H9 (cell line): ENCODE measurements at regions not wholly inside any gene's neighbourhood (a gene's known extent, or its start where the extent isn't known, plus 50 kb on each side); places are given as distances from the start of the nearest gene placed in this dataset.
A peak's percentile ranks its signal among the peaks of the same experiment; 100 is the strongest.

Source experiments
- DNase-seq: peaks from one replicate; pipeline ENCODE4 v3.0.0-alpha.2; 2017
- H2AFZ ChIP-seq: one replicate; pipeline ENCODE4 v1.6.1; 2013; ENCODE audit warnings: mild to moderate bottlenecking, low read length, control low read depth, moderate library complexity
- H2AK5ac ChIP-seq: 2 replicates; pipeline ENCODE4 v1.6.1; 2013; ENCODE audit warnings: low read length, control low read depth, mixed read lengths; ENCODE audit not compliant: insufficient read length
- H2BK120ac ChIP-seq: one replicate; pipeline ENCODE4 v1.6.1; 2013; ENCODE audit warnings: low read depth, mild to moderate bottlenecking, low read length, control low read depth, inconsistent platforms; ENCODE audit not compliant: poor library complexity, severe bottlenecking
- H2BK12ac ChIP-seq: 2 replicates; pipeline ENCODE4 v1.6.1; 2013; ENCODE audit warnings: low read length, control low read depth, mixed read lengths, low read depth; ENCODE audit not compliant: insufficient read length
- H2BK15ac ChIP-seq: 2 replicates; pipeline ENCODE4 v1.6.1; 2013; ENCODE audit warnings: low read depth, low read length, control low read depth
- H2BK20ac ChIP-seq: one replicate; pipeline ENCODE4 v1.6.1; 2013; ENCODE audit warnings: low read depth, mild to moderate bottlenecking, low read length, control low read depth, inconsistent platforms; ENCODE audit not compliant: poor library complexity, severe bottlenecking
- H2BK5ac ChIP-seq: 2 replicates; pipeline ENCODE4 v1.6.1; 2013; ENCODE audit warnings: low read length, control low read depth, mixed read lengths; ENCODE audit not compliant: insufficient read length
- H3K14ac ChIP-seq: 2 replicates; pipeline ENCODE4 v1.6.1; 2013; ENCODE audit warnings: low read length, control low read depth; ENCODE audit not compliant: insufficient read depth
- H3K18ac ChIP-seq: 2 replicates; pipeline ENCODE4 v1.6.1; 2013; ENCODE audit warnings: low read depth, mild to moderate bottlenecking, mixed read lengths, low read length, control low read depth; ENCODE audit not compliant: insufficient read length
- H3K23ac ChIP-seq: 2 replicates; pipeline ENCODE4 v1.6.1; 2013; ENCODE audit warnings: low read length, control low read depth, mixed read lengths, low read depth; ENCODE audit not compliant: insufficient read length
- H3K23me2 ChIP-seq: 2 replicates; pipeline ENCODE4 v1.6.1; 2013; ENCODE audit warnings: low read depth, mild to moderate bottlenecking, mixed read lengths, low read length, control low read depth; ENCODE audit not compliant: insufficient read length, poor library complexity, severe bottlenecking
- H3K27ac ChIP-seq: 2 replicates; pipeline ENCODE4 v1.5.1; 2013; ENCODE audit warnings: low read length, control low read depth, mixed read lengths, low read depth; ENCODE audit not compliant: insufficient read length
- H3K27me3 ChIP-seq: 2 replicates; pipeline ENCODE4 v1.6.1; 2013; ENCODE audit warnings: low read length, control low read depth, inconsistent platforms; ENCODE audit not compliant: insufficient read depth
- H3K4ac ChIP-seq: 2 replicates; pipeline ENCODE4 v1.6.1; 2013; ENCODE audit warnings: low read depth, mild to moderate bottlenecking, control low read depth, inconsistent platforms, low read length, moderate library complexity
- H3K4me1 ChIP-seq: 2 replicates; pipeline ENCODE4 v1.6.1; 2013; ENCODE audit warnings: low read length, control low read depth, inconsistent platforms; ENCODE audit not compliant: insufficient read depth
- H3K4me2 ChIP-seq: 2 replicates; pipeline ENCODE4 v1.6.1; 2013; ENCODE audit warnings: low read length, control low read depth, mixed read lengths; ENCODE audit not compliant: insufficient read length, insufficient read depth
- H3K56ac ChIP-seq: 2 replicates; pipeline ENCODE4 v1.6.1; 2013; ENCODE audit warnings: low read depth, mild to moderate bottlenecking, mixed read lengths, low read length, control low read depth; ENCODE audit not compliant: insufficient read length
- H3K79me1 ChIP-seq: 2 replicates; pipeline ENCODE4 v1.6.1; 2013; ENCODE audit warnings: low read depth, mild to moderate bottlenecking, moderate library complexity, low read length, control low read depth, inconsistent platforms; ENCODE audit not compliant: insufficient read depth, poor library complexity, severe bottlenecking
- H3K79me2 ChIP-seq: 2 replicates; pipeline ENCODE4 v1.6.1; 2013; ENCODE audit warnings: low read length, control low read depth, inconsistent platforms; ENCODE audit not compliant: insufficient read depth
- H3K9ac ChIP-seq: 2 replicates; pipeline ENCODE4 v1.6.1; 2013; ENCODE audit warnings: low read length, control low read depth, mixed read lengths; ENCODE audit not compliant: insufficient read length; ENCODE audit errors: extremely low read depth
- H3K9me3 ChIP-seq: one replicate; pipeline ENCODE4 v1.6.1; 2013; ENCODE audit warnings: low read depth, low read length, inconsistent platforms; ENCODE audit not compliant: control insufficient read depth
- H3T11ph ChIP-seq: one replicate; pipeline ENCODE4 v1.6.1; 2013; ENCODE audit warnings: mild to moderate bottlenecking, low read length, control low read depth, inconsistent platforms
- H4K20me1 ChIP-seq: one replicate; pipeline ENCODE4 v1.6.1; 2013; ENCODE audit not compliant: control insufficient read depth, insufficient read length, insufficient read depth
- H4K5ac ChIP-seq: 2 replicates; pipeline ENCODE4 v1.6.1; 2013; ENCODE audit warnings: low read depth, mild to moderate bottlenecking, mixed read lengths, low read length, control low read depth; ENCODE audit not compliant: insufficient read length
- H4K8ac ChIP-seq: replicated peaks from 2 replicates; pipeline ENCODE4 v1.6.1; 2013; ENCODE audit warnings: low read length, control low read depth, mixed read lengths, low read depth; ENCODE audit not compliant: insufficient read length
- H4K91ac ChIP-seq: 2 replicates; pipeline ENCODE4 v1.6.1; 2013; ENCODE audit warnings: low read depth, mild to moderate bottlenecking, moderate library complexity, mixed read lengths, low read length, control low read depth; ENCODE audit not compliant: insufficient read length
- H3K27ac Mint-ChIP-seq, 3 experiments: 2 replicates in 2 of 3; 3 replicates in 1 of 3; pipeline ENCODE4 v1.8.0; 2020 to 2021; ENCODE audit warnings: mixed read lengths in 3 of 3, mild to moderate bottlenecking in 1 of 3, moderate library complexity in 1 of 3
- H3K27me3 Mint-ChIP-seq: 2 replicates; pipeline ENCODE4 v1.8.0; 2021; ENCODE audit warnings: low read depth, mild to moderate bottlenecking, moderate library complexity, mixed read lengths
- H3K36me3 Mint-ChIP-seq, 3 experiments: 2 replicates in 2 of 3; 3 replicates in 1 of 3; pipeline ENCODE4 v1.8.0; 2020 to 2021; ENCODE audit warnings: low read depth in 3 of 3, mixed read lengths in 3 of 3; ENCODE audit not compliant: insufficient read depth in 1 of 3
- H3K4me1 Mint-ChIP-seq, 2 experiments: 2 replicates each; pipeline ENCODE4 v1.8.0; 2020; ENCODE audit warnings: mixed read lengths in 2 of 2
- H3K4me3 Mint-ChIP-seq, 2 experiments: 2 replicates in 1 of 2; 3 replicates in 1 of 2; pipeline ENCODE4 v1.8.0; 2020 to 2021; ENCODE audit warnings: mild to moderate bottlenecking in 2 of 2, mixed read lengths in 2 of 2, moderate library complexity in 1 of 2
- H3K9me3 Mint-ChIP-seq, 2 experiments: 2 replicates in 1 of 2; 3 replicates in 1 of 2; pipeline ENCODE4 v1.8.0; 2020; ENCODE audit warnings: mild to moderate bottlenecking in 2 of 2, mixed read lengths in 2 of 2, moderate library complexity in 1 of 2
- CTCF ChIP-seq: fragments of 200-600 bp; sonication (generic); conservative IDR thresholded peaks from 3 replicates; pipeline ENCODE4 v1.8.0; 2021; ENCODE audit warnings: antibody characterized with exemption, mild to moderate bottlenecking
- WGBS: extraction: QIAGEN DNeasy Blood & Tissue Kit; methylation state at CpG from one replicate; pipeline ENCODE4 v1.1.7; 2013; ENCODE audit warnings: missing lambda C conversion rate, low lambda C conversion rate, mixed read lengths; ENCODE audit not compliant: insufficient read length; ENCODE audit errors: extremely low coverage; 5-methylcytosine and 5-hydroxymethylcytosine counted together

GRCh38 chr9:73680831-73681230 lies 529.2 kb downstream of the ANXA1 start:
- H4K5ac ChIP-seq: no peak overlapping the region
- no peak overlapping the region for H3T11ph ChIP-seq
- no peaks in the 10 kb centered on the region for H3K79me2 ChIP-seq
- no peak overlapping the region for H3K23ac ChIP-seq
- no peaks in the 10 kb centered on the region for H3K23me2 ChIP-seq
- H2AFZ ChIP-seq: no peak overlapping the region
- H3K56ac ChIP-seq: no peak overlapping the region
- H2BK12ac ChIP-seq: no peak overlapping the region
- no peak overlapping the region for H3K14ac ChIP-seq
- H3K9ac ChIP-seq: no peak overlapping the region
- H4K91ac ChIP-seq: no peak overlapping the region
- no peaks in the 10 kb centered on the region for H3K4me1 ChIP-seq
- no peak overlapping the region for H2BK15ac ChIP-seq
- H3K4me1 Mint-ChIP-seq: peaks cover 0 to 9% of the 10 kb centered on the region in 2 experiments; a peak in 2 of 4 replicates
- H3K27ac Mint-ChIP-seq: peak overlapping the region in 1 of 3 experiments; percentile 7; a peak in 1 of 7 replicates
- no peaks in the 10 kb centered on the region for H3K9me3 ChIP-seq
- H4K8ac ChIP-seq: no peak overlapping the region
- no peak overlapping the region for H3K27ac ChIP-seq
- H3K36me3 Mint-ChIP-seq: peaks cover 0 to 11% (median 5%) of the 10 kb centered on the region in 3 experiments; a peak in 3 of 7 replicates
- no peak overlapping the region for H3K4me2 ChIP-seq
- no peak for TF ChIP-seq CTCF
- H3K18ac ChIP-seq: no peak overlapping the region
- no peak overlapping the region for H2AK5ac ChIP-seq
- no peak overlapping the region for H3K4ac ChIP-seq
- H2BK20ac ChIP-seq: no peak overlapping the region
- H3K27me3 Mint-ChIP-seq: no peaks in the 10 kb centered on the region
- H3K4me3 Mint-ChIP-seq: no peak overlapping the region
- WGBS: no CpG with 5 or more reads among the region's 6 CpGs
- no peaks in the 10 kb centered on the region for H3K27me3 ChIP-seq
- H3K9me3 Mint-ChIP-seq: peaks cover 4 to 6% of the 10 kb centered on the region in 2 experiments; a peak in 4 of 5 replicates
- no peaks in the 10 kb centered on the region for H4K20me1 ChIP-seq
- H3K79me1 ChIP-seq: no peaks in the 10 kb centered on the region
- H2BK120ac ChIP-seq: no peak overlapping the region
- H2BK5ac ChIP-seq: no peak overlapping the region
- DNase-seq: no peak
